ENCODE measurements at regions not wholly inside any gene's neighbourhood (a gene's known extent, or its start where the extent isn't known, plus 50 kb on each side); places are given as distances from the start of the nearest gene placed in this dataset.
"Not testable (repeated sequence)": the region's sequence is repeated elsewhere in the genome, so short reads cannot be mapped to it uniquely, and the experiment has no call there.

GRCh38 chr5:91257301-91257700 is 125.8 kb downstream of the ARRDC3 start:
- no peak overlapping the region for H3K4me3 Mint-ChIP-seq
- POLR2A ChIA-PET: no interaction called here

DNA sequence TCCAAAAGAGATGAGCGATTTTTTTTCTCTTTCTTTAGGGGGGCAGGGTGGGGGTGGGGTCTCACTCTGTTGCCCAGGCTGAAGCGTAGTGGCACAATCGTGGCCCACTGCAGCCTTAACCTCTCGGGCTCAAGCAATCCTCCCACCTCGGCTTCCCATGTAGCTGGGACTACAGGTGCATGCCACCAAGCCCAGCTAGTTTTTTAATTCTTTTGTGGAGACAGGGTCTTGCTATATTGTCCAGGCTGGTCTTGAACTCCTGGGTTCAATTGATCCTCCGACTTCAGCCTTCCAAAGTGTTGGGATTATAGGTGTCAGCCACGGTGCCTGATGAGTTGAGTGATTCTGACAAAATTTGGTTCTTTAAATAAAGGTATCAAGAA is 127.0 kb downstream of the ARRDC3 start:
- DNase-seq: no peak
- Mint-ChIP-seq H3K4me1 (ENCODE audit: low read depth) (no peaks in the 10 kb centered on the region), H3K27me3 (no peaks in the 10 kb centered on the region), H3K36me3 (no peaks in the 10 kb centered on the region), H3K27ac (no peak overlapping the region), H3K9me3 (no peaks in the 10 kb centered on the region), H3K4me3 (no peak overlapping the region)
- POLR2A ChIA-PET: no interaction called here
- intact Hi-C loops (cut with micrococcal nuclease): no loop called here
- CTCF ChIA-PET: no interaction called here

More at GRCh38 chr5:91257301-91257700, 125.8 kb downstream of the ARRDC3 start:
- Mint-ChIP-seq H3K27me3 (no peaks in the 10 kb centered on the region), H3K36me3 (no peaks in the 10 kb centered on the region), H3K4me1 (ENCODE audit: low read depth) (no peaks in the 10 kb centered on the region), H3K9me3 (no peaks in the 10 kb centered on the region), H3K27ac (no peak overlapping the region)
- intact Hi-C loops (cut with micrococcal nuclease): no loop called here
- no peak for DNase-seq
- CTCF ChIA-PET: no interaction called here

GRCh38 chr5:91255396-91256141 is 127.5 kb downstream of the ARRDC3 start:
- no peak for DNase-seq
- Mint-ChIP-seq H3K27me3 (no peaks in the 10 kb centered on the region), H3K36me3 (no peaks in the 10 kb centered on the region), H3K4me1 (ENCODE audit: low read depth) (no peaks in the 10 kb centered on the region), H3K27ac (no peak overlapping the region), H3K9me3 (no peaks in the 10 kb centered on the region), H3K4me3 (no peak overlapping the region)
- ChIA-PET CTCF (interaction anchor here (1.3 kb wide), 1 partner anchor 25 kb away, joined by 4 read pairs; no protein-coding TSS in a partner anchor), POLR2A (no interaction called here)
- intact Hi-C loops (cut with micrococcal nuclease): no loop called here

DNA sequence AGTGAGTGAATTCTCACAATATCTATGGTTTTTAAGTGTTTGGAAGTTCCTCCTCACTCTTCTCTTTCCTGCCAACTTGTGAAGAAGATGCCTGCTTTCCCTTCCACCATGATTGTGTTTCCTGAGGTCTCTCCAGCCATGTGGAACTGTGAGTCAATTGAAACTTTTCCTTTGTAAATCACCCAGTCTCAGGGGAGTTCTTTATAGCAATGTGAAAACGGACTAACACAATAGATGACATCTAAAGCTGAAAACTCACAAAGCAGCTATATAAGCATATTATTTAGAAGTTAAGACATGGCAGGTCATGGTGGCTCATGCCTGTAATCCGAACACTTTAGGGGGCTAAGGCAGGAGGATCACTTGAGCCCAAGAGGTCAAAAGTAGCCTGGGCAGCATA is 130.2 kb downstream of the ARRDC3 start:
- no peaks in the 10 kb centered on the region for H3K4me1 Mint-ChIP-seq (ENCODE audit: low read depth)
- no peak overlapping the region for H3K4me3 Mint-ChIP-seq
- H3K36me3 Mint-ChIP-seq: no peaks in the 10 kb centered on the region
- no peaks in the 10 kb centered on the region for H3K27me3 Mint-ChIP-seq
- intact Hi-C loops (cut with micrococcal nuclease): no loop called here
- DNase-seq: no peak
- no peaks in the 10 kb centered on the region for H3K9me3 Mint-ChIP-seq
- CTCF ChIA-PET: no interaction called here
- no peak overlapping the region for H3K27ac Mint-ChIP-seq
- POLR2A ChIA-PET: no interaction called here

DNA sequence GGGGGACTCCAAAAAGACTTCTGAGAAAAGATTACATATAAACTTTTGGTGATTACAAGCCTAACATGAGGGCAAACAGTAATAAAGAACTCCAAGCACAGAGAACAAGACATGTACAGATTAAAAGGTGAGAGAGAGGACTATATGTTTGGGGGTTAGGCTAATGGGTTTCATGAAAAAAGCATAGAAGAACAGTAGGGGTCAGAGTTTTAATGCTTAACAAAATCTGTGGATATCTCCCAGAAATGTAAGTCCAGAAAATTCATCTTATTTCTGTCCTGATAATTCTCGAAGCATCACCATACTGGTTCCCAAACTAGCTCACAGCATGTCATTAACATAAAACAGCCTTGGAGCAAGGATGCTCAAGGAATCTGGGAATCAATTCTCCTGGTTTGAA is 137.2 kb downstream of the ARRDC3 start:
- no peaks in the 10 kb centered on the region for H3K4me1 Mint-ChIP-seq (ENCODE audit: low read depth)
- H3K36me3 Mint-ChIP-seq: peaks cover 7% of the 10 kb centered on the region
- DNase-seq: no peak
- H3K9me3 Mint-ChIP-seq: peaks cover 17% of the 10 kb centered on the region
- H3K27ac Mint-ChIP-seq: no peak overlapping the region
- ChIA-PET CTCF (interaction anchor here (1.5 kb wide), 1 partner anchor 173 kb away, joined by 4 read pairs; no protein-coding TSS in a partner anchor), POLR2A (no interaction called here)
- intact Hi-C loops (cut with micrococcal nuclease): no loop called here
- peaks cover 2% of the 10 kb centered on the region for H3K27me3 Mint-ChIP-seq
- no peak overlapping the region for H3K4me3 Mint-ChIP-seq

- ChIA-PET POLR2A (no interaction called here), CTCF (interaction anchor here (0.5 to 2.6 kb wide), 3 partner anchors 140 to 180 kb away, joined by 3 to 20 read pairs (median 3); no protein-coding TSS in a partner anchor)
- intact Hi-C loops (cut with micrococcal nuclease): no loop called here
- Mint-ChIP-seq H3K4me3 (no peak overlapping the region), H3K9me3 (peaks cover 17% of the 10 kb centered on the region), H3K4me1 (ENCODE audit: low read depth) (peaks cover 2% of the 10 kb centered on the region), H3K27ac (no peak overlapping the region), H3K36me3 (peaks cover 7% of the 10 kb centered on the region), H3K27me3 (peaks cover 2% of the 10 kb centered on the region)
- no peak for DNase-seq
These were observed 138.1 kb downstream of the ARRDC3 start for GRCh38 chr5:91245074-91245452.

DNA sequence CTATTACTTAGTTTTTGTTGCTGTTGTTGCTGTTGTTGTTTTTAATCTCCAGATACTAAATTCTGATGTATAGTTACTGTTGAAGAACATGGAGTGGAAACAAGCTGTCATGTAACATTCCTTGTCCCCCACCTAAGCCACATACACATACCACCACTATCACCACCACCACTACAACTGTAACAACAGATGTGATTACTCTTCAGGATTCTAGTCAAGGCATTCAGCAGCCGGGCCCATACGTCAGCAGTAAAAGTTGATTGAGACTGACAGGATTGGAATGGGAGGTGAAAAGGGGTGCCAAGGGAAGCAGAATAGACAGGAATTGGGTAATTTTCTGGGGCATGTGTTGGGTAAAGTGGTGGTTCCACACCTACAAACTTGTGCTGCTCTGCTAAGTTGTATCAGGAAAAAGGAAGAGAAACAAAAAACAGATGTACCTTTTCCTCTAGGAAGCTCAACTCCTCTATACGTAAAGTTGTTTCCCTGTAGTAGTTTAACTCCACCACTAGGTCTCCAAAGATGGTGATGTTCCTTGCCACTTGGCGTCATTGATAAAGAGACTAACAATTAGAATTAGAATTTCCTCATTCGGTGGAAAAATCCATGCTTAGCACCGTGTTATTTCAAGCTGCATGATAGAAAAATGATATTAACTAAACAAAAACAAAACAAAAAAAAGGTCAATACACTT is 138.6 kb downstream of the ARRDC3 start:
- intact Hi-C loops (cut with micrococcal nuclease): no loop called here
- H3K27ac Mint-ChIP-seq: no peak overlapping the region
- peaks cover 2% of the 10 kb centered on the region for H3K27me3 Mint-ChIP-seq
- no peak overlapping the region for H3K4me3 Mint-ChIP-seq
- POLR2A ChIA-PET: no interaction called here
- DNase-seq: no peak
- peaks cover 2% of the 10 kb centered on the region for H3K4me1 Mint-ChIP-seq (ENCODE audit: low read depth)
- H3K9me3 Mint-ChIP-seq: peaks cover 17% of the 10 kb centered on the region
- CTCF ChIA-PET: interaction anchor here (0.5 to 2.6 kb wide), 3 partner anchors 140 to 180 kb away, joined by 3 to 20 read pairs (median 3); no protein-coding TSS in a partner anchor
- H3K36me3 Mint-ChIP-seq: peaks cover 7% of the 10 kb centered on the region

- no peak for DNase-seq
- no peak overlapping the region for H3K4me3 Mint-ChIP-seq
- CTCF ChIA-PET: interaction anchor here (2.6 kb wide), 1 partner anchor 141 kb away, joined by 20 read pairs; no protein-coding TSS in a partner anchor
- H3K27ac Mint-ChIP-seq: no peak overlapping the region
- POLR2A ChIA-PET: no interaction called here
- intact Hi-C loops (cut with micrococcal nuclease): no loop called here
- peaks cover 2% of the 10 kb centered on the region for H3K4me1 Mint-ChIP-seq (ENCODE audit: low read depth)
- H3K36me3 Mint-ChIP-seq: peaks cover 7% of the 10 kb centered on the region
- peaks cover 17% of the 10 kb centered on the region for H3K9me3 Mint-ChIP-seq
- H3K27me3 Mint-ChIP-seq: peaks cover 2% of the 10 kb centered on the region
These were observed 139.3 kb downstream of the ARRDC3 start for GRCh38 chr5:91243852-91244251.

- intact Hi-C loops (cut with micrococcal nuclease): no loop called here
- H3K27ac Mint-ChIP-seq: no peak overlapping the region
- ChIA-PET CTCF (interaction anchor here (2.6 kb wide), 1 partner anchor 142 kb away, joined by 20 read pairs; no protein-coding TSS in a partner anchor), POLR2A (no interaction called here)
- no peak for DNase-seq
- peaks cover 17% of the 10 kb centered on the region for H3K9me3 Mint-ChIP-seq
- H3K4me1 Mint-ChIP-seq (ENCODE audit: low read depth): peaks cover 2% of the 10 kb centered on the region
- peaks cover 2% of the 10 kb centered on the region for H3K27me3 Mint-ChIP-seq
- no peak overlapping the region for H3K4me3 Mint-ChIP-seq
- peaks cover 7% of the 10 kb centered on the region for H3K36me3 Mint-ChIP-seq
These were observed 139.8 kb downstream of the ARRDC3 start for GRCh38 chr5:91243286-91243685.

DNA sequence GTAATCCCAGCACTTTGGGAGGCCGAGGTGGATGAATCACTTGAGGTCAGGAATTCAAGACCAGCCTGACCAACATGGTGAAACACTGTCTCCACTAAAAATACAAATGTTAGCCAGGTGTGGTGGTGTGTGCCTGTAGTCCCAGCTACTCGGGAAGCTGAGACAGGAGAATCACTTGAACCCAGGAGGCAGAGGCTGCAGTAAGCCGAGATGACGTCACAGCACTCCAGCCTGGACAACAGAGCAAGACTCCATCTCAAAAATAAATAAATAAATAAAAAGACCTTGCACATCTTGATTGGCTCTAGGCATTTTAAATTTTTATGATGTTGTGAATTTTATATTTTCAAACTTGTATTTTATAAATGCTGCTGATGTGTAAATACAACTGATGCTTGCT is 141.7 kb downstream of the ARRDC3 start:
- H3K27me3 Mint-ChIP-seq; H3K27ac Mint-ChIP-seq; POLR2A ChIA-PET; H3K4me3 Mint-ChIP-seq; DNase-seq; H3K36me3 Mint-ChIP-seq; CTCF ChIA-PET; intact Hi-C loops (cut with micrococcal nuclease); H3K4me1 Mint-ChIP-seq (ENCODE audit: low read depth): not testable (repeated sequence)
- peaks cover 17% of the 10 kb centered on the region for H3K9me3 Mint-ChIP-seq

DNA sequence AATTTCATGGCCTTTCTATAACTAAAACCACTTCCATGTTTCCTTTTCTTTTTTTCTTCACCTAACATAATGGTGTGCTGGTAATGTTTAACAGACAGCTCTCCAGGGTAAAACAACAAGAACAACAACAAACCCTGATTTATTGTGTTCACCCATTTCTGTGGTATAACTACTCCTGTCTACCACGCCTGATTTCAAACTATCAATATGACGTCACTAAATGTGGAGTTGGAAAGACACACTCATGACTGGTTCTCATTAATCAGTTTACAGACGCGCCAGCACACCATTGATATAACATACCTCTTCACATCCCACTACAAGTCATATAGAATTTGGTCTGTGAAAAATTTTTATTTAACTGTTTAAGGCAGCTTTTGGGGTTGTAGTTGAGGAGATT is 142.9 kb downstream of the ARRDC3 start:
- peaks cover 2% of the 10 kb centered on the region for H3K27me3 Mint-ChIP-seq
- no peak overlapping the region for H3K27ac Mint-ChIP-seq
- intact Hi-C loops (cut with micrococcal nuclease): no loop called here
- ChIA-PET CTCF (no interaction called here), POLR2A (no interaction called here)
- peaks cover 7% of the 10 kb centered on the region for H3K36me3 Mint-ChIP-seq
- no peak for DNase-seq
- peaks cover 17% of the 10 kb centered on the region for H3K9me3 Mint-ChIP-seq
- H3K4me1 Mint-ChIP-seq (ENCODE audit: low read depth): peaks cover 2% of the 10 kb centered on the region
- H3K4me3 Mint-ChIP-seq: no peak overlapping the region

DNA sequence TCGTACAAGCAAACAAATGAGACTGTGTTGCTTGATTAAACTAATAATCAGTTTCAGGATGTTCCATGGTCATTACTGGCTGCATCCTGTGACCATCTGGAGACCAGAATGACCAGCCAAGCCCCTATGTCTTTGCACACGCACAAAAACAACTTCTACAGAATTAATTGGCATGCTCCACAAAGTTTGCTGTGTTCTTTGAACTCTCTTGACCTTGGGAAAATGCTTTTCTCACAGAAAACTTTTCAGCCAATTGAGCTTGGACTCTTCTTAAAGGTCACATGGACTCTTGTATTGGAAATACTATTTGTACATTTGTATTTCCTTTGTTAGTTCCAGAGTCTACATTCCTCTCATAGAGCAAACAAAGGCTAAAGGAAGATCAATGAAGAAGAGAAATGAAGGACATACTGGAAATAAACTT is 147.8 kb downstream of the ARRDC3 start:
- DNase-seq: no peak
- POLR2A ChIA-PET: no interaction called here
- CTCF ChIA-PET: interaction anchor here (0.8 to 5.4 kb wide), 3 partner anchors 9 to 150 kb away, joined by 3 to 26 read pairs (median 4); no protein-coding TSS in a partner anchor
- Mint-ChIP-seq H3K27me3 (peaks cover 3% of the 10 kb centered on the region), H3K4me3 (no peak overlapping the region), H3K4me1 (ENCODE audit: low read depth) (peaks cover 2% of the 10 kb centered on the region), H3K27ac (no peak overlapping the region), H3K9me3 (peaks cover 4% of the 10 kb centered on the region), H3K36me3 (peaks cover 5% of the 10 kb centered on the region)
- intact Hi-C loops (cut with micrococcal nuclease): no loop called here
